ENCODE measurements at regions not wholly inside any gene's neighbourhood (a gene's known extent, or its start where the extent isn't known, plus 50 kb on each side); places are given as distances from the start of the nearest gene placed in this dataset.

- DNase-seq (no peak), ATAC-seq (ENCODE audit: insufficient read depth, low read depth) (no peak)
- H2AFZ ChIP-seq (ENCODE audit: low read depth, low read length) = no peak overlapping the region
- no peaks in the 10 kb centered on the region for H3K79me2 ChIP-seq (ENCODE audit: insufficient read depth, low read length)
- H4K20me1 ChIP-seq (ENCODE audit: insufficient read depth, low read length) = peaks cover 13% of the 10 kb centered on the region; the same call in 1 of the 2 replicates
- H3K27ac ChIP-seq (ENCODE audit: low read length) = no peak overlapping the region
- H3K9ac ChIP-seq (ENCODE audit: low read depth, low read length) = no peak overlapping the region
- H3K27me3 ChIP-seq (ENCODE audit: insufficient read depth, low read length, poor library complexity) = peaks cover 9% of the 10 kb centered on the region
- H3K4me3 ChIP-seq (ENCODE audit: low read depth in 1 of 2, low read length in 2 of 2) = no peak overlapping the region
- TF ChIP-seq CTCF (IDR thresholded peaks at IDR 0.05; ENCODE audit: borderline replicate concordance, extremely low read depth, low read length, poor library complexity, severe bottlenecking) (no peak), EZH2 (IDR thresholded peaks at IDR 0.05; ENCODE audit: borderline replicate concordance, low read depth, low read length, severe bottlenecking) (no peak)
- H3K36me3 ChIP-seq (ENCODE audit: insufficient read depth, low read length) = no peaks in the 10 kb centered on the region
- H3K4me1 ChIP-seq (ENCODE audit: insufficient read depth, low read length) = no peaks in the 10 kb centered on the region
- no peak overlapping the region for H3K4me2 ChIP-seq (ENCODE audit: insufficient read depth, low read length)
- H3K9me3 ChIP-seq (ENCODE audit: insufficient read depth, low read length, severe bottlenecking) = no peaks in the 10 kb centered on the region
These were observed 142.3 kb upstream of the UNC5B start for GRCh38 chr10:71069909-71070666.

- no peak overlapping the region for H3K9ac ChIP-seq (ENCODE audit: low read depth, low read length)
- H3K4me1 ChIP-seq (ENCODE audit: insufficient read depth, low read length) = no peaks in the 10 kb centered on the region
- no peak overlapping the region for H3K27ac ChIP-seq (ENCODE audit: low read length)
- ATAC-seq (ENCODE audit: insufficient read depth, low read depth) (no peak), DNase-seq (no peak)
- H3K4me3 ChIP-seq (ENCODE audit: low read depth in 1 of 2, low read length in 2 of 2) = no peak overlapping the region
- peaks cover 13% of the 10 kb centered on the region; the same call in 1 of the 2 replicates for H4K20me1 ChIP-seq (ENCODE audit: insufficient read depth, low read length)
- H3K9me3 ChIP-seq (ENCODE audit: insufficient read depth, low read length, severe bottlenecking) = no peaks in the 10 kb centered on the region
- H3K27me3 ChIP-seq (ENCODE audit: insufficient read depth, low read length, poor library complexity) = peaks cover 9% of the 10 kb centered on the region
- no peak overlapping the region for H3K4me2 ChIP-seq (ENCODE audit: insufficient read depth, low read length)
- no peak for TF ChIP-seq CTCF (IDR thresholded peaks at IDR 0.05; ENCODE audit: borderline replicate concordance, extremely low read depth, low read length, poor library complexity, severe bottlenecking)
- no peak for TF ChIP-seq EZH2 (IDR thresholded peaks at IDR 0.05; ENCODE audit: borderline replicate concordance, low read depth, low read length, severe bottlenecking)
- H3K36me3 ChIP-seq (ENCODE audit: insufficient read depth, low read length) = no peaks in the 10 kb centered on the region
- no peaks in the 10 kb centered on the region for H3K79me2 ChIP-seq (ENCODE audit: insufficient read depth, low read length)
- H2AFZ ChIP-seq (ENCODE audit: low read depth, low read length) = no peak overlapping the region
These were observed 141.6 kb upstream of the UNC5B start for GRCh38 chr10:71070741-71071140.

GRCh38 chr10:71072131-71072822 is 140.1 kb upstream of the UNC5B start:
- peaks cover 18% of the 10 kb centered on the region for H4K20me1 ChIP-seq (ENCODE audit: insufficient read depth, low read length)
- H3K79me2 ChIP-seq (ENCODE audit: insufficient read depth, low read length) = no peaks in the 10 kb centered on the region
- DNase-seq (no peak), ATAC-seq (ENCODE audit: insufficient read depth, low read depth) (no peak)
- no peak overlapping the region for H3K9ac ChIP-seq (ENCODE audit: low read depth, low read length)
- no peak overlapping the region for H3K27ac ChIP-seq (ENCODE audit: low read length)
- peaks cover 9% of the 10 kb centered on the region for H3K27me3 ChIP-seq (ENCODE audit: insufficient read depth, low read length, poor library complexity)
- H3K4me1 ChIP-seq (ENCODE audit: insufficient read depth, low read length) = no peaks in the 10 kb centered on the region
- no peak for TF ChIP-seq EZH2 (IDR thresholded peaks at IDR 0.05; ENCODE audit: borderline replicate concordance, low read depth, low read length, severe bottlenecking)
- no peak for TF ChIP-seq CTCF (IDR thresholded peaks at IDR 0.05; ENCODE audit: borderline replicate concordance, extremely low read depth, low read length, poor library complexity, severe bottlenecking)
- no peaks in the 10 kb centered on the region for H3K9me3 ChIP-seq (ENCODE audit: insufficient read depth, low read length, severe bottlenecking)
- no peak overlapping the region for H2AFZ ChIP-seq (ENCODE audit: low read depth, low read length)
- H3K4me2 ChIP-seq (ENCODE audit: insufficient read depth, low read length) = no peak overlapping the region
- H3K4me3 ChIP-seq (ENCODE audit: low read depth in 1 of 2, low read length in 2 of 2) = no peak overlapping the region
- no peaks in the 10 kb centered on the region for H3K36me3 ChIP-seq (ENCODE audit: insufficient read depth, low read length)
